Heart left ventricle (tissue), 13 donors: ENCODE measurements at regions not wholly inside any gene's neighbourhood (a gene's known extent, or its start where the extent isn't known, plus 50 kb on each side); places are given as distances from the start of the nearest gene placed in this dataset.

Experiments used
- POLR2A ChIP-seq, 2 donors: fragments of 450-650 bp; IDR thresholded peaks; one replicate each; pipeline ENCODE4 v1.6.1; 2017; ENCODE audit warnings: antibody characterized with exemption in 2 of 2, mild to moderate bottlenecking in 2 of 2, moderate library complexity in 2 of 2
- TF ChIP-seq, protein P1 (sequence below), 12 donors: fragments of 200-600 bp; sonication (generic) in 4 of 12; IDR thresholded peaks; one replicate each; pipeline versions ENCODE4 v1.5.0 to v1.8.0; 2018 to 2022; ENCODE audit warnings: antibody characterized with exemption in 12 of 12, mild to moderate bottlenecking in 5 of 12
- donor health status: ischemic (EF 13 %, LVEDD 7.1; RV severe dilation, severe dysfunction).
- donor health status: DM: no; HTN: yes; CAD: no.
- donor health status: DM: no; HTN: no; CAD: no.
- donor health status: ischemic (EF 25% LVEDD 6.9; RV normal size, moderate dysfunction).
- donor health status: ischemic (EF 25% LVEDD 5.7; RV mildly dilated, moderate dysfunction).
- donor health status: ischemic (EF 35%, LVEDD 5.7; RV mildly dilated, moderate dysfunction).
- donor health status: nonischemic (EF 11% LVEDD 7.7; RV severe dilation, severe dysfunction).
- donor health status: DM: yes; HTN: yes; CAD: no.
- donor health status: PGD.
- donor health status: ischemic (EF 29% LVEDD 5.4; RV normal size, mild dysfunction).
- donor health status: nonischemic (EF 23%, LVEDD 6.1; RV moderate dilation, normal function).

DNA sequence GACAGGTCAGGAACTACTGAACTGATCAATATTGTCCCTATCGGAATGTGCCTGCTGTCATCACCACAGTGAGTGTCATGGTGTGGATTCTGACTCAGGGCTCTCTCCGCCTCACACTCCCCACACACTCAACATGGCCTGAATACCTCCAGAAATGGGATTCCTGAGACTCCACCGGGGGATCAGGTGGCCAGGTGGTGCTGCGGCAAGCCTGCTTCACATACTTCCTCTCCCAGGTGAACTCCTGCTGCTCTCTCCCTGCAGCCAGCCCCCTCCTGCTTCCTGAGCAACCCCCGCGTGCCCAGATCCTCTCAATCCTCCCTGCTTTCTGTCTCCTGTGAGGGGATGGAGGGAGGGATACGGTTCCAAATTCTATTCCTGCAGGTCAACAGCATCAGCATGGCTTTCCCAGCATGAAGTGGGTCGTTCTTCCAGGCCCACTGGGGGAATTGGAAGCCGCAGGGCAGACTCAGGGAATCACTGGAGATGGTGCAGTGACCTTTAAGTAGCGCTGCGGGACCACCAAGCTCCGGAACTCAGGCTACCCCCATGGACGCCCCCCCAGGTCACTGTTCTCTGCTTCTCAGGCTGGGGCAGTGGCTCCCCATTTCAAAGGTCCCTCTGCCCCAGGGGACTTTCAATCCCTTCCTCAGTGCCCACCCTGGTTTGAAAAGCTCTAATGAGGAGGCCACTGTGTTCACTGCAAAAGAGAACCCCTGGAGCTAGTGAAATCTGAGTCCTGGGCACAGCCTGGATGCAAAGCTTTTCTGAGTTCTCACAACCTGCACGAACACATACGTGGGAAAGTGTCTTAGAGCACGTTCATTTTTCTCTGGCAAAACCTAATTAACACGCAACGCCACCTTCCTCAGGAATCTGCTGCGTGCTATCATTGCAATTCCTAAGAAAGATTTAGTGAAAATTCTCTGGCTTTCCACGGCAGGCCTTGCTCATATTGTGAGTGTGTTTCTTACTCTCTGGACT is 168.4 kb downstream of the ZFP36L2 start:
- no peak for TF ChIP-seq POLR2A (IDR thresholded peaks at IDR 0.05)
- TF ChIP-seq, protein P1, sequence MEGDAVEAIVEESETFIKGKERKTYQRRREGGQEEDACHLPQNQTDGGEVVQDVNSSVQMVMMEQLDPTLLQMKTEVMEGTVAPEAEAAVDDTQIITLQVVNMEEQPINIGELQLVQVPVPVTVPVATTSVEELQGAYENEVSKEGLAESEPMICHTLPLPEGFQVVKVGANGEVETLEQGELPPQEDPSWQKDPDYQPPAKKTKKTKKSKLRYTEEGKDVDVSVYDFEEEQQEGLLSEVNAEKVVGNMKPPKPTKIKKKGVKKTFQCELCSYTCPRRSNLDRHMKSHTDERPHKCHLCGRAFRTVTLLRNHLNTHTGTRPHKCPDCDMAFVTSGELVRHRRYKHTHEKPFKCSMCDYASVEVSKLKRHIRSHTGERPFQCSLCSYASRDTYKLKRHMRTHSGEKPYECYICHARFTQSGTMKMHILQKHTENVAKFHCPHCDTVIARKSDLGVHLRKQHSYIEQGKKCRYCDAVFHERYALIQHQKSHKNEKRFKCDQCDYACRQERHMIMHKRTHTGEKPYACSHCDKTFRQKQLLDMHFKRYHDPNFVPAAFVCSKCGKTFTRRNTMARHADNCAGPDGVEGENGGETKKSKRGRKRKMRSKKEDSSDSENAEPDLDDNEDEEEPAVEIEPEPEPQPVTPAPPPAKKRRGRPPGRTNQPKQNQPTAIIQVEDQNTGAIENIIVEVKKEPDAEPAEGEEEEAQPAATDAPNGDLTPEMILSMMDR (IDR thresholded peaks at IDR 0.05), result no peak
